Coronary artery (tissue), 2 donors: ENCODE measurements at regions not wholly inside any gene's neighbourhood (a gene's known extent, or its start where the extent isn't known, plus 50 kb on each side); places are given as distances from the start of the nearest gene placed in this dataset.

Experiments
- DNase-seq: peaks from one replicate; pipeline ENCODE4 v3.0.0-alpha.2; 2017; ENCODE audit warnings: low spot score
- H3K27ac ChIP-seq, 2 donors: fragments of 200-600 bp; sonication (generic); one replicate each; pipeline ENCODE4 v1.5.1; 2016 to 2019
- H3K4me3 ChIP-seq: fragments of 200-600 bp; sonication (generic); 2 replicates; pipeline ENCODE4 v1.5.1; 2016; ENCODE audit warnings: mild to moderate bottlenecking, moderate library complexity
- TF ChIP-seq, protein P1 (sequence below): fragments of 200-600 bp; sonication (generic); IDR thresholded peaks from one replicate; pipeline ENCODE4 v1.5.1; 2019; ENCODE audit warnings: antibody characterized with exemption

DNA sequence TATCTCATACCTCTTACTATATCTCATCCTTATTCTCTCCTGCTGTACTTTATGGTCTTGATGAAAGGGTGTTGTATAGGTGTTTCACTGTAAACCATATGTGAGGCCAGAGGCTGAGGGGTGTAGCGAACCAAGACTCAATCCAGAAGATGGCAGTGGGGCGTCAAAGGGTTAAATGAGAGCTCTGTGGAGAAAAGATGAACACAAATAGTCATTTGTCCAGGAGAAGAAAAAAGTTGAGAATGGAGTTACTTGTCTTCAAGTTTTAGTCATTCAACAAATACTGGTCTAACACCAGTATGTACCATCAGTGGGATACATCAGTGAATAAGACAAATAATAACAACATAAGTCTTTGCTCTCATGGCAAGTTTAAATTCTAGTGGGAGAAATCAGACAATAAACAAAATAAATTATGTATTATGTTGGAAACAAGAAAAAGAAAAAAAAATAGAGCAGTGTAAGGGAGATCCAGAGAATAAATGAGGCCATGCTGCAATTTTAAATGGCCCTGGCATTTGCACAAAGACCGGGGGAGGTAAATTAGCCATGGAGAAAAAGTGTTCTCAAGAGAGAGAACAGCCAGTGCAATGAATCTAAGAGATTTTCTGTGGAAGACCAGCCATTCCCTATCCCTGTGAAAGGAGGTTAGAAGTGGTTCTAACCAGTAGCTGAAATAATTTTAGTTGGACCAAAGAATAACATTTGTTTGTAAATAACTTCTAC, 77.0 kb upstream of the UMPS start:
- TF ChIP-seq, protein P1, sequence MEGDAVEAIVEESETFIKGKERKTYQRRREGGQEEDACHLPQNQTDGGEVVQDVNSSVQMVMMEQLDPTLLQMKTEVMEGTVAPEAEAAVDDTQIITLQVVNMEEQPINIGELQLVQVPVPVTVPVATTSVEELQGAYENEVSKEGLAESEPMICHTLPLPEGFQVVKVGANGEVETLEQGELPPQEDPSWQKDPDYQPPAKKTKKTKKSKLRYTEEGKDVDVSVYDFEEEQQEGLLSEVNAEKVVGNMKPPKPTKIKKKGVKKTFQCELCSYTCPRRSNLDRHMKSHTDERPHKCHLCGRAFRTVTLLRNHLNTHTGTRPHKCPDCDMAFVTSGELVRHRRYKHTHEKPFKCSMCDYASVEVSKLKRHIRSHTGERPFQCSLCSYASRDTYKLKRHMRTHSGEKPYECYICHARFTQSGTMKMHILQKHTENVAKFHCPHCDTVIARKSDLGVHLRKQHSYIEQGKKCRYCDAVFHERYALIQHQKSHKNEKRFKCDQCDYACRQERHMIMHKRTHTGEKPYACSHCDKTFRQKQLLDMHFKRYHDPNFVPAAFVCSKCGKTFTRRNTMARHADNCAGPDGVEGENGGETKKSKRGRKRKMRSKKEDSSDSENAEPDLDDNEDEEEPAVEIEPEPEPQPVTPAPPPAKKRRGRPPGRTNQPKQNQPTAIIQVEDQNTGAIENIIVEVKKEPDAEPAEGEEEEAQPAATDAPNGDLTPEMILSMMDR = no peak
- no peak overlapping the region for H3K4me3 ChIP-seq
- no peak overlapping the region for H3K27ac ChIP-seq
- DNase-seq = no peak

DNA sequence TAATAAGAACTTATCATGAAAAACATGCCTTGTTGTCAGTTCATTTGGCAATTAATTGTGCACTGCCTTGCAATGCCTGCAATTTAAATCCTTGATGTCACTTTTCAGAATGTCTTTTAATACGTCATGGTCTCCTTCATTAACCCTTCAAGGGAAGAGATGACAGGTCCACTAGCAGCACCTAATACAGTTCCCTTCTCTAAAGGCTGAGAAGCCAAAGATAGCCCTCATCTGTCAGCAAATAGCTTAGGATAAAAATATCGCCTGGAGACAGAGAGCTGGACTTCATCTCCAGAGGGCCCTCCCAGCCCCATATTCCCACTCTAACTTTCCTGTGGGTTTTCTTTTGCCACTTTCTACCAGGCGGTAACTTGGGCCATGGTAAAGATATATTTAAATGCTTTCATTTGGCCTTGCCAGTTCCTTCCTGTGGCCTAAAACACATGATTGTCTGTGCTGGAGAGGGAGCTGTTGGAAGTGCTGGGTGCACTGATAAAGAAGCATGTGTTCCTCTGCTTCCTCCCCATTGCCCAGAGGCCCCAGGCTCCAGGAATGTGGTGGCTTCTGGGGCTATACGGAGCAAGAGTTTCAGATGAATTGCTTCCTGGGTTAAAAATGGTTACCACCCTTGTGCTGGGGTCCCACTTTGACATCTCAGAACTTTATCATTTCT, 76.3 kb upstream of the UMPS start:
- no peak for DNase-seq
- Histone ChIP-seq H3K4me3 (no peak overlapping the region), H3K27ac (no peak overlapping the region)
- TF ChIP-seq, protein P1 = no peak

DNA sequence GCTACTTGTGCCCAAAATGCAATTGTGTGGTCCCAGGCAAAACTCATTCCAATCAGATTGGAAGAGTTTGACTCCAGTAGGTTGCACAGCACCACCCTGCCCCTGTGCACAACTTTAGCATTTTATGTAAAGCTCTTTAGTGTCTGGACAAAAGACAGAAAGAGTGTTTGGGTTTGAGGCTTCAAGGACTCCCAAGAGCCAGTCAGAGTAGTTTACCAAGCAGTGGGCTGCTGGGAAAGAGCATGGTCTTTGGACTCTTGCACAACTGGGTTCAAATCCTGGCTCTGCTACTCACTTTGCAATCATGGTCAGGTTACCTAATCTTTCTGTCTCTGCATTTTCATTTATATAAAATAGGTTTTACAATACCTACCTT, 75.8 kb upstream of the UMPS start:
- no peak overlapping the region for H3K27ac ChIP-seq
- no peak for DNase-seq
- no peak overlapping the region for H3K4me3 ChIP-seq
- TF ChIP-seq, protein P1 = no peak

DNA sequence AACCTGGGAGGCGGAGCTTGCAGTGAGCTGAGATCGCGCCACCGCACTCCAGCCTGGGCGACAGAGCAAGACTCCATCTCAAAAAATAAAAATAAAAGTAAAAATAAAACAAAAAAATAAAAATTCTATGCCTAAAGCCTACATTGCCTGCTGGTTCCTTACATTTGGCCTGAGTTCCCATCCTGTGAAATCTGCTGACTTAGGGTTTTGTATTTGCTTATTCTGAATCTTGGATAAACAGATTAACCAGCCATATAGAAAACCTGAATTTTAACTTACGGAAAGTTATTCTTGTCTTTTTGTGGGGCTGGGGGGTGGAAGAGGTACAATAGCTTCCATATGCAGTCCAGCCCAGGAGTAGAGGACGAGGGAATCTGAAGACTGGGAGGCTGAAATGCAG, 73.7 kb upstream of the UMPS start:
- no peak for DNase-seq
- Histone ChIP-seq H3K27ac (no peak overlapping the region), H3K4me3 (no peak overlapping the region)
- TF ChIP-seq, protein P1 = no peak

DNA sequence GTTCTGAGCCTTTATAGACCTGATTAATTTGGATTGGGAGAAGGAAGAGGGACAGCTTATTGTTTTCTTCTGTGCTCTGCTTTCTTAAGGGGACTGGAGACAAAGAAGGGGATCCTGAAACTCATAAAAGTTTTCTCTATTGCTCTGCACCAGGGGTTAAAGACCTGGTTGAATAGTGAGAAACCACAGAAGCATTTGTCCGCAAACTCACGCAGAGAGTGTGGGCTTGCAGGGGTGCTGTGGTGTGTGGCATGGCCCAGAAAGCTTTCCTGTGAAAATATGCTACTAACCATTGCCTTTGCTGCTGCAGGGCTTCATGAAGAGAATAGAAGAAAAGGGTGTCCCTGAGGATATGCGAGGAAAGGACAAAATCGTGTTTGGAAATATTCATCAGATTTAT, 73.1 kb upstream of the UMPS start:
- Histone ChIP-seq H3K27ac (no peak overlapping the region), H3K4me3 (no peak overlapping the region)
- no peak for DNase-seq
- TF ChIP-seq, protein P1 = no peak

DNA sequence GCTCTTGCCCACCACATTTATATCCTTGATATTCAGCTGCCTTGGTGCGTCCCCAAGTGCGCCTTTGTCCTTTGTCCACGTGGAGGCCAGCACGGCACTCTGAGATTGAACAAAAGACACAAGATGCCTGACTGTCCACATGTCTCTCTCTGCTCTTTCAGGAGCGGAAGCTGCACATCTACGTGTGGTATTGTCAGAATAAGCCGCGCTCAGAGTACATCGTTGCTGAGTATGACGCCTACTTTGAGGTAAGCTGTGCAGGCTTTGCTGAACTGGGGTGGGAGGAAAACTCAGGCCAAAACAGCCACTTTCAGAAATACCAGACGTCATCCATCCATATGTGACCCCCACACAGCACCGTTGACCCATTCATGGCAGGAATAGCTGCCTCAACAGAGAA, 72.0 kb upstream of the UMPS start:
- TF ChIP-seq, protein P1 = no peak
- no peak overlapping the region for H3K27ac ChIP-seq
- DNase-seq = no peak
- no peak overlapping the region for H3K4me3 ChIP-seq

DNA sequence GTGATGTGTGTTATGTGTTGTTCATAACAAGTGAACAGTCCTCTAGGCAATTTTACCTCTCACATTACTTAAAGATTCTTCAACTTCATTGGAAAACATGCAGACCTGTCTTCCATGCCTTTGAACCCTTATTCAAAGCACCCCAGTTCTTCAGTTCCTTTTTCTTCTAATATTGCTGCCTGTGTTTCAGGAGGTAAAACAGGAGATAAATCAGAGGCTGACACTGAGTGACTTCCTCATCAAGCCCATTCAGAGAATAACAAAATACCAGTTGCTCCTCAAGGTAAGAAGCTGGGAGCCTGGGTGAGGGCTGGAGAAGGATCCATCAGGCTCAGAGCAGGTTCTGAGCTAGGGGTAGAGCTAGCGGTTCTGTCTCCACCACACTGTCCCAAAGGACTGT, 71.1 kb upstream of the UMPS start:
- no peak overlapping the region for H3K27ac ChIP-seq
- TF ChIP-seq, protein P1 = no peak

More for the DNA sequence above, 71.1 kb upstream of the UMPS start:
- no peak overlapping the region for H3K4me3 ChIP-seq
- no peak for DNase-seq
